SK-N-SH treated with all-trans-retinoic acid at 6 μM for 48 hours (cell line): ENCODE measurements at regions not wholly inside any gene's neighbourhood (a gene's known extent, or its start where the extent isn't known, plus 50 kb on each side); places are given as distances from the start of the nearest gene placed in this dataset.
"Not testable (repeated sequence)": the region's sequence is repeated elsewhere in the genome, so short reads cannot be mapped to it uniquely, and the experiment has no call there.

ENCODE experiments used
- ATAC-seq: fragments of 200-7000 bp; cut with Tn5 transposase; 3 replicates; pipeline ENCODE4 v1.9.1; 2020; ENCODE audit warnings: mild to moderate bottlenecking, moderate library complexity
- BACH2 ChIP-seq: fragments of 250-450 bp; sonication (Bioruptor Pico); IDR thresholded peaks from 2 replicates; pipeline ENCODE4 v1.9.0; 2021; ENCODE audit warnings: mild to moderate bottlenecking, borderline replicate concordance
- CSDC2 ChIP-seq: fragments of 250-450 bp; sonication (Bioruptor Pico); IDR thresholded peaks from 2 replicates; pipeline ENCODE4 v1.5.0; 2020; ENCODE audit warnings: mild to moderate bottlenecking, moderate library complexity
- ESRRG ChIP-seq: fragments of 250-450 bp; sonication (Bioruptor Pico); IDR thresholded peaks from 2 replicates; pipeline ENCODE4 v1.6.1; 2021; ENCODE audit warnings: mild to moderate bottlenecking
- GLIS3 ChIP-seq: fragments of 250-450 bp; sonication (Bioruptor Pico); IDR thresholded peaks from 2 replicates; pipeline ENCODE4 v1.5.0; 2020; ENCODE audit warnings: mild to moderate bottlenecking, moderate library complexity
- ISL1 ChIP-seq: fragments of 250-450 bp; sonication (Bioruptor Pico); IDR thresholded peaks from 2 replicates; pipeline ENCODE4 v2.1.2; 2022; ENCODE audit warnings: mild to moderate bottlenecking, moderate library complexity
- OSR1 ChIP-seq: fragments of 250-450 bp; sonication (Bioruptor Pico); IDR thresholded peaks from 2 replicates; pipeline ENCODE4 v1.8.0; 2022; ENCODE audit warnings: moderate library complexity, mild to moderate bottlenecking, inconsistent platforms
- PATZ1 ChIP-seq: fragments of 250-450 bp; sonication (Bioruptor Pico); IDR thresholded peaks from 2 replicates; pipeline ENCODE4 v1.8.0; 2020; ENCODE audit warnings: mild to moderate bottlenecking, moderate library complexity, borderline replicate concordance
- PPARA ChIP-seq: fragments of 250-450 bp; sonication (Bioruptor Pico); IDR thresholded peaks from 2 replicates; pipeline ENCODE4 v1.5.0; 2020; ENCODE audit warnings: mild to moderate bottlenecking, borderline replicate concordance
- SNAI2 ChIP-seq: fragments of 250-450 bp; sonication (Bioruptor Pico); IDR thresholded peaks from 2 replicates; pipeline ENCODE4 v1.5.0; 2020; ENCODE audit warnings: mild to moderate bottlenecking, moderate library complexity
- TOX ChIP-seq: fragments of 250-450 bp; sonication (Bioruptor Pico); IDR thresholded peaks from 2 replicates; pipeline ENCODE4 v1.8.0; 2021; ENCODE audit warnings: mild to moderate bottlenecking, moderate library complexity, borderline replicate concordance
- TSHZ2 ChIP-seq: fragments of 250-450 bp; sonication (Bioruptor Pico); IDR thresholded peaks from 2 replicates; pipeline ENCODE4 v1.5.0; 2020; ENCODE audit warnings: mild to moderate bottlenecking, moderate library complexity
- ZC3H10 ChIP-seq: fragments of 250-450 bp; sonication (Bioruptor Pico); IDR thresholded peaks from 2 replicates; pipeline ENCODE4 v1.5.1; 2021; ENCODE audit warnings: mild to moderate bottlenecking, moderate library complexity
- ZFP3 ChIP-seq: fragments of 250-450 bp; sonication (Bioruptor Pico); IDR thresholded peaks from 2 replicates; pipeline ENCODE4 v1.5.0; 2020; ENCODE audit warnings: mild to moderate bottlenecking, moderate library complexity
- ZNF565 ChIP-seq: fragments of 450-650 bp; formaldehyde crosslinking; conservative IDR thresholded peaks from 2 replicates; pipeline ENCODE4 v1.5.0; 2020; ENCODE audit warnings: low read depth, mild to moderate bottlenecking, moderate library complexity
- ZNF70 ChIP-seq: fragments of 450-650 bp; formaldehyde crosslinking; IDR thresholded peaks from 2 replicates; pipeline ENCODE4 v1.5.0; 2020; ENCODE audit warnings: mild to moderate bottlenecking, moderate library complexity
- TF ChIP-seq, protein P1 (sequence below): fragments of 250-450 bp; sonication (Bioruptor Pico); IDR thresholded peaks from 2 replicates; pipeline ENCODE4 v1.5.1; 2021; ENCODE audit warnings: mild to moderate bottlenecking, moderate library complexity
- TF ChIP-seq, protein P2 (sequence below): fragments of 250-450 bp; sonication (Bioruptor Pico); IDR thresholded peaks from 2 replicates; pipeline ENCODE4 v1.5.1; 2020; ENCODE audit warnings: low read depth, mild to moderate bottlenecking, moderate library complexity

DNA sequence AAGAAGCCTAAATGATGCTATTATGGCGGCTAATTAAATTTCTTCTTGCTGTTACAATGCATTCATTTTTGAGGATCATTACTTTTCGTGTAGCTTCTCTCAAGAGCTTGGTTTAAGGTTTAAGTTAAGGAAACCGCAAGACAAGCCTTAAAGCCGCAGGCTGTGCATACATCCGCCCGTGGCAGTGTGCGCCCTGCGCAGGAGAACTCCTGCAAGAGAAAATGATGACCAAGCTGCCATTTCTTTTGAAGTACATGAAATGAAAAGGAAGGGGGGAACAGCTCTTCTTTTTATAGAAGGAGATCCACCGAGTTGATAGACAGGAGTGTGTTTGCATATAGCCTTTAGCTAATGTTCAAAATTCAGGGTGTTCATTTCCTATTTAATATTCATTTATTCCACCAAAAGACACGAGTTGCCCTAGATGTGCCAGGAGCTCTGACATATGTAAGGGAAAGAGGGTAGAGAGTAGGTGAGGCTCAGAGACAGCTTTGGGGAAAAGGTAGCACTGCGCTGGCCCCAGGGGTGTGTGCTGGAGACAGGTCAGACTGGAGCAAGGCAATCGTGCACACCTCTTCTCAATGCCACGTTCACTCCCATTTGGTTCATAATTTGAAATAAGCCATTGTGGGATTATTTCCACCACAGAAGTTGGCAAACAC is 112.1 kb upstream of the LDB2 start:
- ATAC-seq, result no peak
- TF ChIP-seq OSR1 (CRISPR knock-in tag) (no peak), GLIS3 (no peak)

- ATAC-seq, result no peak
- TF ChIP-seq ZNF70 (CRISPR knock-in tag) (no peak), ZNF565 (no peak), CSDC2 (no peak), ISL1 (CRISPR knock-in tag) (no peak), PPARA (no peak), OSR1 (CRISPR knock-in tag) (no peak), BACH2 (CRISPR knock-in tag) (no peak), SNAI2 (CRISPR knock-in tag) (no peak), TOX (no peak), ZC3H10 (CRISPR knock-in tag) (no peak), ZFP3 (CRISPR knock-in tag) (no peak)
- TF ChIP-seq, protein P1, sequence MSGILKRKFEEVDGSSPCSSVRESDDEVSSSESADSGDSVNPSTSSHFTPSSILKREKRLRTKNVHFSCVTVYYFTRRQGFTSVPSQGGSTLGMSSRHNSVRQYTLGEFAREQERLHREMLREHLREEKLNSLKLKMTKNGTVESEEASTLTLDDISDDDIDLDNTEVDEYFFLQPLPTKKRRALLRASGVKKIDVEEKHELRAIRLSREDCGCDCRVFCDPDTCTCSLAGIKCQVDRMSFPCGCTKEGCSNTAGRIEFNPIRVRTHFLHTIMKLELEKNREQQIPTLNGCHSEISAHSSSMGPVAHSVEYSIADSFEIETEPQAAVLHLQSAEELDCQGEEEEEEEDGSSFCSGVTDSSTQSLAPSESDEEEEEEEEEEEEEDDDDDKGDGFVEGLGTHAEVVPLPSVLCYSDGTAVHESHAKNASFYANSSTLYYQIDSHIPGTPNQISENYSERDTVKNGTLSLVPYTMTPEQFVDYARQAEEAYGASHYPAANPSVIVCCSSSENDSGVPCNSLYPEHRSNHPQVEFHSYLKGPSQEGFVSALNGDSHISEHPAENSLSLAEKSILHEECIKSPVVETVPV (CRISPR knock-in tag), result no peak
Observed at GRCh38 chr4:17009871-17010367, 111.5 kb upstream of the LDB2 start.

GRCh38 chr4:17008834-17009345 is 110.4 kb upstream of the LDB2 start:
- TF ChIP-seq ZFP3 (CRISPR knock-in tag), result no peak
- no peak for TF ChIP-seq ZC3H10 (CRISPR knock-in tag)
- TF ChIP-seq ISL1 (CRISPR knock-in tag), result no peak
- no peak for TF ChIP-seq ZNF565
- no peak for TF ChIP-seq SNAI2 (CRISPR knock-in tag)
- no peak for TF ChIP-seq GLIS3
- TF ChIP-seq ESRRG (CRISPR knock-in tag), result no peak
- TF ChIP-seq PPARA, result no peak
- no peak for TF ChIP-seq CSDC2
- TF ChIP-seq TOX, result no peak
- TF ChIP-seq PATZ1 (CRISPR knock-in tag), result no peak
- no peak for TF ChIP-seq TSHZ2
- no peak for TF ChIP-seq ZNF70 (CRISPR knock-in tag)
- no peak for TF ChIP-seq OSR1 (CRISPR knock-in tag)
- TF ChIP-seq, protein P2, sequence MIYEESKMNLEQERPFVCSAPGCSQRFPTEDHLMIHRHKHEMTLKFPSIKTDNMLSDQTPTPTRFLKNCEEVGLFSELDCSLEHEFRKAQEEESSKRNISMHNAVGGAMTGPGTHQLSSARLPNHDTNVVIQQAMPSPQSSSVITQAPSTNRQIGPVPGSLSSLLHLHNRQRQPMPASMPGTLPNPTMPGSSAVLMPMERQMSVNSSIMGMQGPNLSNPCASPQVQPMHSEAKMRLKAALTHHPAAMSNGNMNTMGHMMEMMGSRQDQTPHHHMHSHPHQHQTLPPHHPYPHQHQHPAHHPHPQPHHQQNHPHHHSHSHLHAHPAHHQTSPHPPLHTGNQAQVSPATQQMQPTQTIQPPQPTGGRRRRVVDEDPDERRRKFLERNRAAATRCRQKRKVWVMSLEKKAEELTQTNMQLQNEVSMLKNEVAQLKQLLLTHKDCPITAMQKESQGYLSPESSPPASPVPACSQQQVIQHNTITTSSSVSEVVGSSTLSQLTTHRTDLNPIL (CRISPR knock-in tag), result no peak
- ATAC-seq, result no peak

GRCh38 chr4:17003606-17004392 is 105.4 kb upstream of the LDB2 start:
- not testable (repeated sequence) for ATAC-seq

GRCh38 chr4:16995451-16995850 is 97.0 kb upstream of the LDB2 start:
- no peak for ATAC-seq
- no peak for TF ChIP-seq ZNF70 (CRISPR knock-in tag)
